NB4 (cell line): ENCODE measurements at regions not wholly inside any gene's neighbourhood (a gene's known extent, or its start where the extent isn't known, plus 50 kb on each side); places are given as distances from the start of the nearest gene placed in this dataset.
A peak's percentile ranks its signal among the peaks of the same experiment; 100 is the strongest.

Experiments used
- CTCF ChIP-seq: IDR thresholded peaks from one replicate; pipeline ENCODE4 v1.5.1; 2012; ENCODE audit warnings: low read depth, low read length
- MAX ChIP-seq: IDR thresholded peaks from 2 replicates; pipeline ENCODE4 v1.6.1; 2011; ENCODE audit warnings: low read depth, low read length
- POLR2A ChIP-seq: IDR thresholded peaks from 2 replicates; pipeline ENCODE4 v1.6.1; 2011; ENCODE audit warnings: mild to moderate bottlenecking; ENCODE audit not compliant: insufficient read length; ENCODE audit errors: extremely low read depth

- 0 out of 2 replicates have a peak, but pooled peaks have one; percentile 29 for TF ChIP-seq MAX
- TF ChIP-seq CTCF = no peak
- TF ChIP-seq POLR2A = no peak
These were observed 60.0 kb upstream of the ATP5PO start for GRCh38 chr21:33975548-33976081.
